GM18861 (cell line): ENCODE measurements at regions not wholly inside any gene's neighbourhood (a gene's known extent, or its start where the extent isn't known, plus 50 kb on each side); places are given as distances from the start of the nearest gene placed in this dataset.
"Not testable (repeated sequence)": the region's sequence is repeated elsewhere in the genome, so short reads cannot be mapped to it uniquely, and the experiment has no call there.

Experiments used
- ATAC-seq: cut with Tn5 transposase; IDR thresholded peaks from one replicate; pipeline ENCODE4 v1.9.1; 2021; ENCODE audit not compliant: unreplicated experiment

GRCh38 chr12:11978726-11979384 lies 91.9 kb upstream of the BCL2L14 start:
- ATAC-seq, result no peak

GRCh38 chr12:11980115-11980514 lies 90.6 kb upstream of the BCL2L14 start:
- ATAC-seq, result no peak

- peak; percentile 91 for ATAC-seq
Measured at GRCh38 chr12:11981121-11981733, 89.5 kb upstream of the BCL2L14 start.

- ATAC-seq, result no peak
Measured at GRCh38 chr12:11984417-11984816, 86.3 kb upstream of the BCL2L14 start.

GRCh38 chr12:11986165-11986564 lies 84.6 kb upstream of the BCL2L14 start:
- ATAC-seq, result no peak

GRCh38 chr12:11987901-11988300 lies 82.8 kb upstream of the BCL2L14 start:
- no peak for ATAC-seq

- ATAC-seq, result no peak
Measured at GRCh38 chr12:11991604-11992003, 79.1 kb upstream of the BCL2L14 start.

GRCh38 chr12:11992515-11992914 lies 78.2 kb upstream of the BCL2L14 start:
- no peak for ATAC-seq

GRCh38 chr12:11998307-11998943 lies 72.3 kb upstream of the BCL2L14 start:
- ATAC-seq, result not testable (repeated sequence)

- no peak for ATAC-seq
Measured at GRCh38 chr12:11998944-11999315, 71.8 kb upstream of the BCL2L14 start.

- no peak for ATAC-seq
Measured at GRCh38 chr12:12003609-12004008, 67.1 kb upstream of the BCL2L14 start.

- no peak for ATAC-seq
Measured at GRCh38 chr12:12004524-12004923, 66.2 kb upstream of the BCL2L14 start.

GRCh38 chr12:12007001-12007712 lies 63.6 kb upstream of the BCL2L14 start:
- no peak for ATAC-seq

- no peak for ATAC-seq
Measured at GRCh38 chr12:12007713-12008231, 63.0 kb upstream of the BCL2L14 start.

GRCh38 chr12:12008232-12008850 lies 62.4 kb upstream of the BCL2L14 start:
- no peak for ATAC-seq

GRCh38 chr12:12008931-12009611 lies 61.7 kb upstream of the BCL2L14 start:
- ATAC-seq, result peak; percentile 56

GRCh38 chr12:12009749-12010276 lies 60.9 kb upstream of the BCL2L14 start:
- not testable (repeated sequence) for ATAC-seq

GRCh38 chr12:12010277-12011039 lies 60.3 kb upstream of the BCL2L14 start:
- peak; percentile 32 for ATAC-seq

GRCh38 chr12:12011880-12012260 lies 58.9 kb upstream of the BCL2L14 start:
- ATAC-seq, result no peak
